HG02852 (cell line): ENCODE measurements at regions not wholly inside any gene's neighbourhood (a gene's known extent, or its start where the extent isn't known, plus 50 kb on each side); places are given as distances from the start of the nearest gene placed in this dataset.

Source experiments
- ATAC-seq: cut with Tn5 transposase; IDR thresholded peaks from one replicate; pipeline ENCODE4 v1.9.1; 2021; ENCODE audit warnings: mild to moderate bottlenecking, moderate library complexity; ENCODE audit not compliant: unreplicated experiment

DNA sequence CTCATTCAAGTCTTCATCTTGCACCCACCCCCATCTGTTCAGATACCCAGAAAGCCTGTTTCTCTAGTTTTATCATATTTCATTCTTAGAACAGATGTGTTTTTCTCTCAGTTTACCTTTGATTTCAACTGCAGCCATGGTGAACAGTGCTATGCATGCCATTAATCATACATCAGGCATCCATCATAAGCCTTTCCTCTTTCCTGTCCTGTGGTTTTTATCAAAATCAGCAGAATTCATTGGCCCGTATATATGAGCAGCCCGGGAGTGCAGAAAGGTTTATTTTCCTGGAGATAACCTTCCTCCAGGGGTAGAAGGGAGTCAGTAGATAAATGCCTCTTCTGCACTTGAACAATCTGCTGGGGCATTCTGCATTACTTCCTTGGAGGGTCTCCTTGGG is 65.7 kb downstream of the IL21 start:
- ATAC-seq: no peak

DNA sequence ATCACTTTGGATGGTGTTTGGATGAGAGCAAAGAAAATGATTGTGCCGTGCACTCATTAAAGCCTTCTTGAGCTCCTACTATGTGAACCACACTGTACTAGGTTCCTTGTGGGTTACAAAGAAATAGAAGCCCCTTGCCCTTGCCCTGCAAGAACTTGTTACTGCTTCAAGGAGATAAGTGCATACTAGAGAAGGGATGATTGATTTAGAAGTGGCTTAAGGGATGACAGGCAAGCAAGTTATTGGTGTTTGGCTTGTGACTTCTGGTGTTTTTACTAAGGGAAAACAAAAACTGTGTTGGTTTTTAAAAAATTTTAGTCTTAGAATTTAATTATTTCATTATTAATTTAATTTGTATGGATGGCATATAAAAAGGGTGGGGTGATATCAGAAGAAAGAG is 67.4 kb downstream of the IL21 start:
- no peak for ATAC-seq

- ATAC-seq: no peak
These were observed 68.0 kb downstream of the IL21 start for GRCh38 chr4:122552898-122553297.

GRCh38 chr4:122548886-122549630 is 71.8 kb downstream of the IL21 start:
- ATAC-seq: no peak

DNA sequence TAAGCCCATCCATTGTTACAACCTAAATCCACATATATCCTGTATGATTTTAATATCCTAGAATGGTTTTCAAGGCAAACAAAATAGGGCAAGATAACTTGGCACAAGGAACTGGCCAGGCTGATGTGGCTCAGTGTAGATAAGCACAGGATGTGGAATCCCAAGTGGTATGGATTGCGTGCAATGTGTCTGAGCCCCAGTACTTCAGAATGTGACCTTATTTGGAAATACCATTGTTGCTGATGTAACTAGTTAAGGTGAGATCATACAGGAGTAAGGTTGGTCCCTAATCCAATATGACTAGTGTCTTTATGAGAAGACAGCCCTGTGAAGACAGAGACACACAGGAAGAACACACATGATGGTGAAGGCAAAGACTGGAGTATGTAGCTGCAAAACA is 72.4 kb downstream of the IL21 start:
- no peak for ATAC-seq

- ATAC-seq: peak; percentile 89
These were observed 78.2 kb downstream of the IL21 start for GRCh38 chr4:122542411-122543236.

DNA sequence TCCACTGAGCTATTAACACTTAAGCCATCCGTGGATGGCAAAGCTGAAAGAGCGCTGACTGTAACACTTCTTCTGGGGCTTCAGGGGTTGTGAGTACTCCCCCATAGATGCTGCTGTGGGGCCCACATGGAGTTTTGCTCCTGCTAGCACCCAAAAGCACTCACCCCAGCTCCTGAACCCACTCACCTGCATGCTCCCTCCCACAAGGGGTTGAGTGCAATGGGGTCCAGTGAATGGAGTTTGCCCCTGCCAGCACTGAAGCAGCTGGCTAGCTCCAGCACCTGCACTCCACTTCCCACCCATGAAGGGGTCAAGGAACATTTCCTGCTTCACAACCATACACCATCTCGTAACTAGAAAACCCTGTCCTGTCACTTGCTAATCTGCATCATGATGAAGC is 78.9 kb downstream of the IL21 start:
- ATAC-seq: no peak

GRCh38 chr4:122540838-122541237 is 80.0 kb downstream of the IL21 start:
- no peak for ATAC-seq

DNA sequence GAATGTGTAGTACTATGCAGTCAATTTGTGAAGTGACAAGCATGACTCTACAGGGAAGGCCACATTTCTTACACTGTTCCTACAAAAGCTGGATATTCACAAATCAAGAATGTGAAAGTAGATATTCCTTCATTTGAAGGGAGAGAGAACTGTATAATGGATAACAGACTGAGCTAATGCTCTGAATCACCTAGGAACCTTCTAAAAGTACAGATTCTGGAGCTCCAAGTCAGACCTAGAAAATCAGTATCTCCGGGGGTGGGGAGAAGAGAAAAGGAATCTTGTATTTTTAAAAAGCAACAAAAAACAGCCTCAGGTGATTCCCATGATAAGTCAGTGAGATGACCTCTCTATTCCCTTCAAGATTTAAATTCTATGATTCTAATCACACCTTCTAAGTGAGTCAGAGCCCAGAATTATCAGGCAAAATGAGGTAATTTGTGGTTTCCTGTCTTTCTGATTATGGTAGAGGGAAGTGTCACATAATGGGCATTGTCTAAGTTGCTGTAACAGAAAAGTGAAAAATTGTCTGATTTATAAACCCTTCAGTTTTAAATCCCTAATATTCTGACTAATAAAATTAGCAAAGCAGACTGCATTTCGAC is 80.9 kb downstream of the IL21 start:
- ATAC-seq: no peak

GRCh38 chr4:122537388-122538135 is 81.0 kb upstream of the IL2 start:
- ATAC-seq: no peak

DNA sequence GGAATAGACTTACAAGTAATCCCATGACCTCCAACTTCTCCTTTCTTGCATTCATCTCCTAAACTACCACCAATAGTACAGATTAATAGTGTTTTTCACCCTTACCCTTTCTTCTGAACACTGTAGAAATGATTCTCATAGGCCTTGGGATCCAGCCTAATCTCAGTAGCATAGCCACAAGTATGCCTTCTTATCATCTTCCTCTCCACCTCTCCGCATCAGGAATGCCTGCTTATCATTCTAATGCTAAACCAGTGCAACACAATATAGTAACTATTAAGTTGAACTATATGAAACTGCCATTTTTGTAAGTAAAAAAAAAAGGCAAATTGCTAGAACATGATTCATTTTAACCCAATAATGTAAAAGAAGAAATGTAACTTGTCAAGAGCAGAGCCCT is 79.5 kb upstream of the IL2 start:
- ATAC-seq: no peak

DNA sequence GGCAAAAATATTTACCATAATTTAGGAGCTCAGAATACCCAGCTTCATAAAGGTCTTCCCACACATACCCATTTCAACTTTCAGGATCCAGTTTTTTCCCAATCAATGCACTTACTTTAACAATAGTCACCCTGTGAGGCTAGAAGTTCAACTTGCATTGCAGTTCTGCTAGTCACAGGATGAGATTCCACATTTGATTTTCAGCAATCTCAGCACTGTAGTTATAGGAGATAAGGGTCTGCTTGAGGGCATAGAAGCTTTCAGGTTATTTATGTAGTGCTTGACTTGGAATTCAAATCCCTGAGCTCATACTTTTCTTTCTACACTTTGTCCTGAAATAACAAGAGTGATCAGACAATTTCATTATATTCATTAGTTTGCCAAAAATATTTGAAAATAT is 78.3 kb upstream of the IL2 start:
- ATAC-seq: no peak

GRCh38 chr4:122533841-122534240 is 77.3 kb upstream of the IL2 start:
- ATAC-seq: no peak

DNA sequence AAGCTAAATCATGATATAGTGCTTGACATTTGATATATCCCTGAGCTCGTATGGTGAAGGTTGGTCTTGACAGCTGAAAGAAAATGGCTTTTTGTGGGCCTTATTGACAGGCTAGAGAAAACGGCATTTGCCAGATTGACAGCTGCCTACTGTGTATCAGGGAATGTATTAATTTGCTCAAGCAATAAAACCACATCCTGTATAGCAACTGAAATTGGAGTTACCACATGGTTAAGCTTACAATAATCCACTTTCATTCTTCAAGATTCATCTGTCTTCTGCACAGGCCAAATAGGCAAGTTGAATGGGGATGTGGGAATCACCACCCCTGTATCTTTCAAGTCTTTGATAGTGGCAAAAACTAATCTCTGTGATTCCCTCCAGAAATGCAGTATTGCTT is 76.2 kb upstream of the IL2 start:
- ATAC-seq: no peak

DNA sequence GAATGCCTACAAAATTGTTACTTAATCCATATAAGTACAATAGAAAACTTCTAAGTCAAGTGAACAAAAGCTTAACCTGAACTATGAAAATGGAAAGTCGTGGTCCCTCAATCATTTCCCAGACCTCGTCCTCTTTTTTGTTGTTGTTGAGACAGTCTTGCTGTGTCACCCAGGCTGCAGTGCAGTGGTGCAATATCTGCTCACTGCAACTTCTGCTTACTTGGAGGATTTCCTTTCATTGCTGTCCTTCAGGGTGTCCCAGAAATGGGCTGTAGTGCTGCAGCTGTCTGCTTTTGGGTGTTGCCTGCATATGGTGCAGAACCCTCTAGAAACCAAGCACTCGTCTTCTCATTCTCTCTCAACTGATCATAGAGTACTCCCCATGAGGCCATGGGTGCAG is 75.0 kb upstream of the IL2 start:
- ATAC-seq: no peak

GRCh38 chr4:122531038-122531437 is 74.5 kb upstream of the IL2 start:
- no peak for ATAC-seq

DNA sequence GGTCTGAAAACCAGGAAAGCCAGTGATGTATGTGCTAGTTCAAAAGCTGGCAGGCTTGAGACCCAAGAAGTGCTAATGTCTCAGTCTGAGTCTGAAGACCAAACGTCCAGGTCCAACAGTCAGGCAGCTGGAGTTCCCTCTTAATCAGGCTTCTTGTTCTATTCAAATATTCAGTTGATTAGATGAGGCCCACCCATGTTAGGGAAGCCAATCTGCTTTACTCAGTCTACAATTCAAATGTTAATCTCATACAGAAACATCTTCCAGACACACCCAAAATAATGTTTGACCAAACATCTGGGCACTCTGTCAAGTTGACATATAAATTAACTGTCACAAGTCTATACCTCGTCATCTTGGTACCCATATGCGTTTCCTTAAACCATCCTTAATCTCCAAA is 72.4 kb upstream of the IL2 start:
- no peak for ATAC-seq

- no peak for ATAC-seq
These were observed 69.3 kb upstream of the IL2 start for GRCh38 chr4:122525865-122526264.

- no peak for ATAC-seq
These were observed 67.7 kb upstream of the IL2 start for GRCh38 chr4:122524176-122524575.

DNA sequence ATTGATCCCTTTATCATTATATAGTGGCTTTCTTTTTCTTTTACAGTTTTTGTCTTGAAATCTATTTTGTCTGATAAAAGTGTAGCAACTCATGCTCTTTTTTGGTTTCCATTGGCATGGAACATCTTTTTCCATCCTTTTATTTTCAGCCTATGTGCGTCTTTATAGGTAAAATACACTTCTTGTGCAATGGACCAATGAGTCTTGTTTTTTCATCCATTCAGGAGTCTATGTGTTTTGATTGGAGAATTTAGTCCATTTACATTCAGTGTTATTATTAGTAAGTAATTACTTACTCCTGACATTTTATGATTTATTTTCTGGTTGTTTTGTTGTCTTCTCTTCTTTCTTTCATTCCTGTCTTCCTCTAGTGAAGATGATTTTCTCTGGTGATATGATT is 66.4 kb upstream of the IL2 start:
- no peak for ATAC-seq

- no peak for ATAC-seq
These were observed 60.8 kb upstream of the IL2 start for GRCh38 chr4:122517345-122517744.
